ENCODE measurements at regions not wholly inside any gene's neighbourhood (a gene's known extent, or its start where the extent isn't known, plus 50 kb on each side); places are given as distances from the start of the nearest gene placed in this dataset.
"Not testable (repeated sequence)": the region's sequence is repeated elsewhere in the genome, so short reads cannot be mapped to it uniquely, and the experiment has no call there.

DNA sequence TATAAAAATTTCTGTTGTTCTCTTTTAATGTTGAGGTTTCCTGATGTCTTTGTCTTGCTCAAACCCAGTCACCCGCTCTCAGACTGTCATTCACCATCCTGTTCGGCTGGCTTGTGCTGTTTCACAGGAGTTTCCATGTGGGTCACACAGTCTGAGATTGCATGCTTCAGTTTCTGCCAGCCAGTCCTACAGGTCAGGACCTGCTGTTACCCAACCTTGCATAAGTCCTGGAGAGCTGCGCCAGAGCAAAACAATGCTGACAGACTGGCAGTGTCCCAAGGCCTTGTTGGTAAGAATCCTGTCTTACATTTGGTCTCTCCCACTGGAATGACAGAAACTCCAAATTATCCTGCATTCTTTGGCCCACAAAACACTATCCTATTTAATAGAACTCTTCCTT lies 340.0 kb upstream of the SLITRK5 start:
- Histone ChIP-seq H3K4me3 (no peak overlapping the region), H3K9ac (ENCODE audit: low read depth in 2 of 2, low read length in 2 of 2) (no peak overlapping the region), H3K27me3 (no peaks in the 10 kb centered on the region), H3K4me1 (no peaks in the 10 kb centered on the region), H3K9me3 (no peaks in the 10 kb centered on the region), H3K27ac (no peak overlapping the region), H3K36me3 (no peaks in the 10 kb centered on the region)
- DNase-seq, result no peak
- TF ChIP-seq, protein P1, sequence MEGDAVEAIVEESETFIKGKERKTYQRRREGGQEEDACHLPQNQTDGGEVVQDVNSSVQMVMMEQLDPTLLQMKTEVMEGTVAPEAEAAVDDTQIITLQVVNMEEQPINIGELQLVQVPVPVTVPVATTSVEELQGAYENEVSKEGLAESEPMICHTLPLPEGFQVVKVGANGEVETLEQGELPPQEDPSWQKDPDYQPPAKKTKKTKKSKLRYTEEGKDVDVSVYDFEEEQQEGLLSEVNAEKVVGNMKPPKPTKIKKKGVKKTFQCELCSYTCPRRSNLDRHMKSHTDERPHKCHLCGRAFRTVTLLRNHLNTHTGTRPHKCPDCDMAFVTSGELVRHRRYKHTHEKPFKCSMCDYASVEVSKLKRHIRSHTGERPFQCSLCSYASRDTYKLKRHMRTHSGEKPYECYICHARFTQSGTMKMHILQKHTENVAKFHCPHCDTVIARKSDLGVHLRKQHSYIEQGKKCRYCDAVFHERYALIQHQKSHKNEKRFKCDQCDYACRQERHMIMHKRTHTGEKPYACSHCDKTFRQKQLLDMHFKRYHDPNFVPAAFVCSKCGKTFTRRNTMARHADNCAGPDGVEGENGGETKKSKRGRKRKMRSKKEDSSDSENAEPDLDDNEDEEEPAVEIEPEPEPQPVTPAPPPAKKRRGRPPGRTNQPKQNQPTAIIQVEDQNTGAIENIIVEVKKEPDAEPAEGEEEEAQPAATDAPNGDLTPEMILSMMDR (IDR thresholded peaks at IDR 0.05), result no peak
- intact Hi-C loops (cut with DNase I), result no loop called here

DNA sequence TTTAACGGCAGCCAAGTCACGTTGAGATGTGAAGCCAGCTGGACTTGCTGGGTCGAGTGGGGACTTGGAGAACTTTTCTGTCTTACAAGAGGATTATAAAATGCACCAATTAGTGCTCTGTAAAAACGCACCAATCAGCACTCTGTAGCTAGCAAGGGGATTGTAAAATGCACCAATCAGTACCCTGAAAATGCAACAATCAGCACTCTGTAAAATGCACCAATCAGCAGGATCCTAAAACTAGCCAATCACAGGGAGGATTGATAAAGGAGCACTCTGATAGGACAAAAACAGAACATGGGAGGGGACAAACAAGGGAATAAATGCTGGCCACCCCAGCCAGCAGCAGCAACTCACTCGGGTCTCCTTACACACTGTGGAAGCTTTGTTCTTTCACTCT lies 337.6 kb upstream of the SLITRK5 start:
- no peaks in the 10 kb centered on the region for H3K36me3 ChIP-seq
- H3K27me3 ChIP-seq, result no peaks in the 10 kb centered on the region
- no peaks in the 10 kb centered on the region for H3K9me3 ChIP-seq
- TF ChIP-seq, protein P1 (IDR thresholded peaks at IDR 0.05), result no peak
- no peak overlapping the region for H3K4me3 ChIP-seq
- intact Hi-C loops (cut with DNase I), result no loop called here
- H3K9ac ChIP-seq (ENCODE audit: low read depth in 2 of 2, low read length in 2 of 2), result no peak overlapping the region
- H3K4me1 ChIP-seq, result no peaks in the 10 kb centered on the region
- DNase-seq, result no peak
- no peak overlapping the region for H3K27ac ChIP-seq

DNA sequence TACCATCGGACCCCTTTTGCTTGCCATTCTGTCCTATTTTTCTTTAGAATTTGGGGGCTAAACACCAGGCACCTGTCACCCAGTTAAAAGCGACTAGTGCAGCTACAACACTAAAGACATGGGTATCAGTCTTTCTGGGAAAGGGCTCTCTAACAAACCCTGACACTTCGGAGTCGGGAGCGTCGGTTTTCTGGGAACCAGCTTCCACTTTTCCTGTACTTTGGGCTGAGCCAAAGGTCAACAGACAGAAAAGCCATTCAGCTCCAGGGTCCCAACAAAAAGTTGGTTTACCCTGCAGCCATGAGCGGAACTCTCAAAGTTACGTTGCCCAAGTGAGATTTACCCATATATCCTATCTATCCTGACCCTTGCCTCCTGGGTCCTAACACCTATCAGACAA lies 337.0 kb upstream of the SLITRK5 start:
- Histone ChIP-seq H3K4me3 (no peak overlapping the region), H3K9ac (ENCODE audit: low read depth in 2 of 2, low read length in 2 of 2) (no peak overlapping the region), H3K4me1 (no peaks in the 10 kb centered on the region), H3K27me3 (no peaks in the 10 kb centered on the region), H3K27ac (no peak overlapping the region), H3K9me3 (no peaks in the 10 kb centered on the region), H3K36me3 (no peaks in the 10 kb centered on the region)
- DNase-seq, result no peak
- TF ChIP-seq, protein P1 (IDR thresholded peaks at IDR 0.05), result no peak
- intact Hi-C loops (cut with DNase I), result no loop called here

DNA sequence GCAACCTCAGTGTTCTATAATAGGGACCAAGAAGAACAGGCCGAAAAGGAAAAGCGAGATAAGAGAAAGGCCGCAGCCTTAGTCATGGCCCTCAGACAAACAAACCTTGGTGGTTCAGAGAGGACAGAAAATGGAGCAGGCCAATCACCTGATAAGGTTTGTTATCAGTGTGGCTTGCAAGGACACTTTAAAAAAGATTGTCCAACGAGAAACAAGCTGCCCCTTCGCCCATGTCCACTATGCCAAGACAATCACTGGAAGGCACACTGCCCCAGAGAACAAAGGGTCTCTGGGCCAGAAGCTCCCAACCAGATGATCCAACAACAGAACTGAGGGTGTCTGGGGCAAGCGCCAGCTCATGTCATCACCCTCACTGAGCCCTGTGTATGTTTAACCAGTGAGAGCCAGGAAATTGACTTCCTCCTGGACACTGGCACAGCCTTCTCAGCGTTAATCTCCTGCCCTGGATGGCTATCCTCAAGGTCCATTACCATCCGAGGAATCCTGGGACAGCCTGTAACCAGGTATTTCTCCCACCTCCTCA lies 334.8 kb upstream of the SLITRK5 start:
- intact Hi-C loops (cut with DNase I); H3K27me3 ChIP-seq; DNase-seq; H3K9me3 ChIP-seq; H3K36me3 ChIP-seq; H3K27ac ChIP-seq; H3K4me3 ChIP-seq; H3K9ac ChIP-seq (ENCODE audit: low read depth in 2 of 2, low read length in 2 of 2); H3K4me1 ChIP-seq: not testable (repeated sequence)

DNA sequence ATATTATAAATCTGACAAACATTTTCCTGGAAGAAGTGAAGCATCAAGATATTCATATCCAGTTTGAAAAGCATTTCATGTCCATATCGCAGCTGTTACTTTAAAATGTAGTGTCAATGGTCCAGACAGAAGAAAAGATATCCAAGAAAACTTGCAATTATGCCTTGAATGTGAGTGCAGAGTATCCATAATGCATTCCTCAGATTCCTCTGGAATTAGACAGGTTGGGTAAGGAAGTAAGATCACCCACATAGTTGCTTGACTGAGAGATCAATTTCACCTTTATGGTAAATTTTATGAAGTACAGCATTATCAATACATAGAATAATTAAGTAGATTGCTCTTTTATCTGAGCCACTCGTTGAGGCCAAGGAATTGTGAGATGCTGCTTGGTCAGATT lies 327.0 kb upstream of the SLITRK5 start:
- intact Hi-C loops (cut with DNase I), result no loop called here
- H3K9me3 ChIP-seq, result no peaks in the 10 kb centered on the region
- no peaks in the 10 kb centered on the region for H3K27me3 ChIP-seq
- no peak overlapping the region for H3K27ac ChIP-seq
- no peaks in the 10 kb centered on the region for H3K4me1 ChIP-seq
- DNase-seq, result no peak
- H3K9ac ChIP-seq (ENCODE audit: low read depth in 2 of 2, low read length in 2 of 2), result no peak overlapping the region
- TF ChIP-seq, protein P1 (IDR thresholded peaks at IDR 0.05), result no peak
- no peaks in the 10 kb centered on the region for H3K36me3 ChIP-seq
- no peak overlapping the region for H3K4me3 ChIP-seq

DNA sequence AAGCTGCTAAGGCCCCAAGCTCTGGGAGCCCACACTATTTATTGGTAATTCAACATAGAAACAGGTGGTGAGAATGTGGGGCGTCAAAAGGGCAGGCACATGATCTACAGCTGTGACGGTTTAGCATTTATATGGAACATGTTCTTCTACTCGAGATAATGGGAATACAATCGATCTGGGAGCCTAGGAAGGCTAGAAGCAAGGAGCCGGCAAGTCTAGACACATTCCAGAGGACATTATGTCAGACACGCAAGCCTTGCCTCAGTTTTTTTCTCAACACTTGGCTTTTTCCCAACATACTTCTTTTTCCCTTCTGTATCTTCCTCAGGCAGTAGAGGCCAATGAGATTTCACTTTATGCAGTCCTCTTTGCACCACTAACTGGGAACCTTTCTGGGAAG lies 315.7 kb upstream of the SLITRK5 start:
- Histone ChIP-seq H3K4me1 (no peaks in the 10 kb centered on the region), H3K9me3 (no peaks in the 10 kb centered on the region), H3K9ac (ENCODE audit: low read depth in 2 of 2, low read length in 2 of 2) (no peak overlapping the region), H3K4me3 (no peak overlapping the region), H3K27ac (no peak overlapping the region), H3K36me3 (no peaks in the 10 kb centered on the region), H3K27me3 (no peaks in the 10 kb centered on the region)
- DNase-seq, result no peak
- TF ChIP-seq, protein P1 (IDR thresholded peaks at IDR 0.05), result no peak
- intact Hi-C loops (cut with DNase I), result no loop called here

Data from colonic mucosa (tissue), 4 donors.